Type B pancreatic cell (in vitro differentiated cells): ENCODE measurements at regions not wholly inside any gene's neighbourhood (a gene's known extent, or its start where the extent isn't known, plus 50 kb on each side); places are given as distances from the start of the nearest gene placed in this dataset.

ENCODE experiments used
- DNase-seq: peaks from one replicate; pipeline ENCODE4 v3.0.0; 2021; ENCODE audit warnings: mixed read lengths; ENCODE audit not compliant: unreplicated experiment; ENCODE audit errors: extremely low spot score
- H3K27ac Mint-ChIP-seq: 2 replicates; pipeline ENCODE4 v1.8.0; 2021; ENCODE audit warnings: mild to moderate bottlenecking, mixed read lengths
- H3K27me3 Mint-ChIP-seq: 2 replicates; pipeline ENCODE4 v1.8.0; 2021; ENCODE audit warnings: mixed read lengths
- H3K36me3 Mint-ChIP-seq: 2 replicates; pipeline ENCODE4 v1.8.0; 2021; ENCODE audit warnings: mixed read lengths
- H3K4me1 Mint-ChIP-seq: one replicate; pipeline ENCODE4 v1.8.0; 2021; ENCODE audit warnings: mixed read lengths; ENCODE audit not compliant: unreplicated experiment
- H3K4me3 Mint-ChIP-seq: 2 replicates; pipeline ENCODE4 v1.8.0; 2021; ENCODE audit warnings: mild to moderate bottlenecking, mixed read lengths
- H3K9me3 Mint-ChIP-seq: 2 replicates; pipeline ENCODE4 v1.8.0; 2021; ENCODE audit warnings: mixed read lengths
- TF ChIP-seq, protein P1 (sequence below): fragments of 200-600 bp; sonication (generic); conservative IDR thresholded peaks from 2 replicates; pipeline ENCODE4 v1.5.0; 2021; ENCODE audit warnings: antibody characterized with exemption, mild to moderate bottlenecking

DNA sequence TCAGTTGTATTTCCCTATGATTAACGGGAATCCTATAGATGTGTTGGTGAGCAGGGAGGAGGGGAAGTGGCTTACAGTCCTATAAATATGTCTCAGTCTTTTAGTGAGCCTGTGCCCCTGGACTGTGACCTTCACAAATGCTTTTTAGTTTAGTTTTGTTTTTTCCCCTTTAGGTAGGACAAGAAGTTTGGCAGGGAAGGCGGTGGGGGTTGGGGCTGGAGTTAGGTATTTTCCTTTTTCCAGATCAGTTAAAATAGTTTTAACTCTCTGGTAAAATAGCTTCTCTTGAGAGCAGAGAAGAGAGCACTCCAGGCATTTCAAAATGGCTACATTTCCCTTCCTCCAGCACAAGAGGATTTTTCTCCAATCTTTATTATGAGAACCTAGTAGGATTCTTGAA, 272.1 kb downstream of the SPATA31D1 start:
- peaks cover 3% of the 10 kb centered on the region for H3K9me3 Mint-ChIP-seq
- H3K4me1 Mint-ChIP-seq = peaks cover 4% of the 10 kb centered on the region
- TF ChIP-seq, protein P1, sequence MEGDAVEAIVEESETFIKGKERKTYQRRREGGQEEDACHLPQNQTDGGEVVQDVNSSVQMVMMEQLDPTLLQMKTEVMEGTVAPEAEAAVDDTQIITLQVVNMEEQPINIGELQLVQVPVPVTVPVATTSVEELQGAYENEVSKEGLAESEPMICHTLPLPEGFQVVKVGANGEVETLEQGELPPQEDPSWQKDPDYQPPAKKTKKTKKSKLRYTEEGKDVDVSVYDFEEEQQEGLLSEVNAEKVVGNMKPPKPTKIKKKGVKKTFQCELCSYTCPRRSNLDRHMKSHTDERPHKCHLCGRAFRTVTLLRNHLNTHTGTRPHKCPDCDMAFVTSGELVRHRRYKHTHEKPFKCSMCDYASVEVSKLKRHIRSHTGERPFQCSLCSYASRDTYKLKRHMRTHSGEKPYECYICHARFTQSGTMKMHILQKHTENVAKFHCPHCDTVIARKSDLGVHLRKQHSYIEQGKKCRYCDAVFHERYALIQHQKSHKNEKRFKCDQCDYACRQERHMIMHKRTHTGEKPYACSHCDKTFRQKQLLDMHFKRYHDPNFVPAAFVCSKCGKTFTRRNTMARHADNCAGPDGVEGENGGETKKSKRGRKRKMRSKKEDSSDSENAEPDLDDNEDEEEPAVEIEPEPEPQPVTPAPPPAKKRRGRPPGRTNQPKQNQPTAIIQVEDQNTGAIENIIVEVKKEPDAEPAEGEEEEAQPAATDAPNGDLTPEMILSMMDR = no peak
- H3K36me3 Mint-ChIP-seq = no peaks in the 10 kb centered on the region
- H3K4me3 Mint-ChIP-seq = no peak overlapping the region
- H3K27me3 Mint-ChIP-seq = peaks cover 3% of the 10 kb centered on the region
- no peak for DNase-seq
- H3K27ac Mint-ChIP-seq = no peak overlapping the region

DNA sequence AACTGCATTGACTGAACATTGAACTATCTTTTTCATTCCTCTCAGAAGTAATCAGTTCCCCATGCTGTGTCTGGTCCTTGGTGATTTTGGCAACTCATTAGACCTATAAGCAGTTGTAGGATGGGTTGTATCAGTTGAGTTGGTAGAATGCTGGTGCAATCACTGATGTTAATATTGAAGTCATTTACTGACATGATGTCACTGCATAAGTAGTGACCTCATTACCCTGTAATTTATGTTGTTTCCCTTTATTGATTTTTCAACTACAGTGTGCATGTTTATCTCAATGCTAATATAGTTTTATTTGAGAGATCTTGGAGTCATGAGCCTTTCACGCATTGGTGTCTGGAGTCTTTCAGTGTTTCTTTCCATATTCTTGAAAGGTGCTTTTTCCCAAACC, 275.0 kb downstream of the SPATA31D1 start:
- H3K36me3 Mint-ChIP-seq = no peaks in the 10 kb centered on the region
- DNase-seq = no peak
- no peak overlapping the region for H3K4me3 Mint-ChIP-seq
- peaks cover 3% of the 10 kb centered on the region for H3K9me3 Mint-ChIP-seq
- H3K27ac Mint-ChIP-seq = no peak overlapping the region
- peaks cover 4% of the 10 kb centered on the region for H3K4me1 Mint-ChIP-seq
- H3K27me3 Mint-ChIP-seq = peaks cover 3% of the 10 kb centered on the region
- TF ChIP-seq, protein P1 = no peak

DNA sequence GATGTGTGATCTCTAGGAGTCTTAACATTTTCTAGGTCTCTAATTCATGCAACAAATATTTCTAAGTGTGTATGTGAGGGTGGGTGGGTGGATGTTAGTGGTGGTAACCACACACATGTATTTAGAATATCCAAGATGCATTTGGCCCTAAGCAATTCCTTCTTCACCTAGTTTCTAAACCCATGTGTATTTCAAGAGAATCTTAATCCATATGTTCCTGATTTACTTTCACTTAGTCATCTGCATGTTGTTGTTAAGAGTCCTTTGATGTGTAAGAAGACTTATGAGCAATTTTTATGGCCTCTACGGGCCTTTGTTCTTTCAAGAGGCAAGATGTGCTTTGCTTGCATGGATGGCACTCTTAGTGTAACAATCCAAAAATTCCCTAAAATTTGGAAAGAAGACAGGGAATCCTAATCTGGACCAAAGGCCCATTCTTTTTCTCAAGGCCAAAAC, 282.6 kb downstream of the SPATA31D1 start:
- H3K4me3 Mint-ChIP-seq = no peak overlapping the region
- TF ChIP-seq, protein P1 = no peak
- H3K27me3 Mint-ChIP-seq = no peaks in the 10 kb centered on the region
- DNase-seq = no peak
- peaks cover 17% of the 10 kb centered on the region for H3K4me1 Mint-ChIP-seq
- peaks cover 4% of the 10 kb centered on the region for H3K9me3 Mint-ChIP-seq
- no peaks in the 10 kb centered on the region for H3K36me3 Mint-ChIP-seq
- no peak overlapping the region for H3K27ac Mint-ChIP-seq

DNA sequence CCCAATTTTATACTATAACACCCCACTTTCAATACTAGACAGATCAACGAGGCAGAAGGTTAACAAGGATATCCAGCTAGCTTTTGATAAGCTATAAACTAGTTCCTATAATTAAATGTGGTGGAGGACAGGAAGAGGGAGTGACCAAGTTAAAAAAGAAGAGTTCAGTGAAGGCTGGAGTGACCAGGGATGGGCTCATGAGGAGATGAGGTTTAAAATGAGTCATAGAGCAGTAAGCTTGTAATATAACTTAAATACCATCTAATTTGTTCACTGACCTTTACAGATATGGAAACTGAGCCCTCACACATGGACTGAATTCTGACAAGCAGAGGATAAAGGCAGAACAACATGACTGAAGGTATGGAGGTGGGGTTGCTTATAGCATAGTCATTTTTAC, 284.5 kb downstream of the SPATA31D1 start:
- Mint-ChIP-seq H3K27me3 (no peaks in the 10 kb centered on the region), H3K4me1 (peaks cover 22% of the 10 kb centered on the region), H3K4me3 (no peak overlapping the region), H3K27ac (no peak overlapping the region), H3K36me3 (no peaks in the 10 kb centered on the region), H3K9me3 (peaks cover 4% of the 10 kb centered on the region)
- DNase-seq = no peak
- TF ChIP-seq, protein P1 = no peak

DNA sequence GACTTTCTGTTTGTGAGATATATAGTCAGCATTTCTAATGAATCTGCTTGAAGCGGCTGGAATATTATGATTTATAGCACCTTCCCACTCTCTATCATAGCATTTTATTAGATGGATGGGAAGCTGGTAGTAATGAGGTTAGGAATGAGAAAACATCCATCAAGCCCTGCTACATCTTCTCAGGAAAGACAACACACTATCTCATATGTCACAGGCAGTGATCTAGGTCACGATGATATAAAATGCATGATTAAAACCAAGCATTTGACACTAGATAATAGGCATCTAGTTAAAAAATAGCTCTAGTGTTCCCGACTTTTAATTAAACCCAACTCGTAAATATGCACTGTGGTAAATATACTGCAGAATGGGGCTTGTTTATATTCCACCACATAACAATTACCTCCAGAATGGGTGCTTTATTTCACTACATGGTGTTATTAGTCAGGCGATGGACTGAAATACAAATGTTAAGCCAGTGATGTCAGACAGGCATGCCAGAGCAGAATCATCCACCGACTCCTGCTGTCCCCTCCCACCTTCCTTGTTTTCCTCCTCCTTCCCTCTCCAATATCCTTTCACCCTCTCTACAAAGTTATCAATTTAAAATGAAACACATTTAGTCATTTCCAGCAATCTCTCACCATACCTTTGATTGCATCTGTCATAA, 286.8 kb downstream of the SPATA31D1 start:
- H3K4me1 Mint-ChIP-seq = peaks cover 17% of the 10 kb centered on the region
- no peaks in the 10 kb centered on the region for H3K27me3 Mint-ChIP-seq
- no peaks in the 10 kb centered on the region for H3K36me3 Mint-ChIP-seq
- DNase-seq = no peak
- no peak overlapping the region for H3K27ac Mint-ChIP-seq
- no peak overlapping the region for H3K4me3 Mint-ChIP-seq
- H3K9me3 Mint-ChIP-seq = peaks cover 4% of the 10 kb centered on the region
- TF ChIP-seq, protein P1 = no peak

DNA sequence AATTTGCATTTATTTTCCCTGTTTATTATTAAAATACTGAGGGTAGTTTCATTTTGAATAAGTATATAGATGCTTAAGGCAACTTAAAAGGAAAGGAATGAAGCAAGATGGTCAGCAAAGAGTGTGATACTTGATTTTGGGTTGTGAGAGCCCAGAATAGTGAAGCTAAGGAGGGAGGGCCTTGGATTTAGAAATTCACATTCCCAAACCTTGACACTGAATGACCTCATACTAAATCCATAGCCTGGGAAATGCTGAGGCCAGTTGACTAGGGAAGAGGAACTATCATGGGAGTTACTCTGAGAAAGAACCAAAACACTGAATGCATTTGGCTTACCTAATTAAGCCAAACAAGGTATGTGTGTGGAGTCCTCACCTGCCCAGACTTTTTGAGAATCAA, 292.5 kb downstream of the SPATA31D1 start:
- no peaks in the 10 kb centered on the region for H3K36me3 Mint-ChIP-seq
- TF ChIP-seq, protein P1 = no peak
- H3K9me3 Mint-ChIP-seq = no peaks in the 10 kb centered on the region
- peaks cover 3% of the 10 kb centered on the region for H3K27me3 Mint-ChIP-seq
- no peak overlapping the region for H3K27ac Mint-ChIP-seq
- H3K4me1 Mint-ChIP-seq = peaks cover 5% of the 10 kb centered on the region
- H3K4me3 Mint-ChIP-seq = no peak overlapping the region
- no peak for DNase-seq
